ENCODE measurements at regions not wholly inside any gene's neighbourhood (a gene's known extent, or its start where the extent isn't known, plus 50 kb on each side); places are given as distances from the start of the nearest gene placed in this dataset.

DNA sequence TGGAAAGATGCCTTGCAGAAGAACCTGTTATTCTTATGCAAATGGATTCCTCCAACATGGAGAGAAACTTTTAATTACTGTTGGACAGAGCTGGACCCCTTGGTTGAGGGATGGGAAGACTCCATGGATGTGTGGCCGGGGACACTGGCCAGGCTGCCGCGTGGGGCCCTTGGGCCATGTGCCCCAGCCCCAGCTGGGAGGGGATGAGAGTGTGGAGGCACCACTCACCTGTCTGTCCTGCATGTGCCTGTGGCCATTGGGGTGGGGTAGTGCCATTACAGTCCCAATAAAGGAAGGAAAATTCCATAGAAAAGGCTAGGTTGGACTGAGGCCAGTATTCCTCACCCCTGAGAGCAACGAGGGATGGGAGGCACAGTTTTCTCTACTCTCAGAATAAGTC, 564.5 kb upstream of the PTBP2 start:
- intact Hi-C loops (cut with DNase I, micrococcal nuclease) = no loop called here
- DNase-seq (no peak), ATAC-seq (no peak)
- Histone ChIP-seq H3K4me1 (ENCODE audit: low read depth) (no peaks in the 10 kb centered on the region), H3K9me3 (peaks cover 51% of the 10 kb centered on the region), H3K36me3 (ENCODE audit: low read depth) (no peaks in the 10 kb centered on the region), H3K4me3 (no peak overlapping the region)
- TF ChIP-seq, protein P1, sequence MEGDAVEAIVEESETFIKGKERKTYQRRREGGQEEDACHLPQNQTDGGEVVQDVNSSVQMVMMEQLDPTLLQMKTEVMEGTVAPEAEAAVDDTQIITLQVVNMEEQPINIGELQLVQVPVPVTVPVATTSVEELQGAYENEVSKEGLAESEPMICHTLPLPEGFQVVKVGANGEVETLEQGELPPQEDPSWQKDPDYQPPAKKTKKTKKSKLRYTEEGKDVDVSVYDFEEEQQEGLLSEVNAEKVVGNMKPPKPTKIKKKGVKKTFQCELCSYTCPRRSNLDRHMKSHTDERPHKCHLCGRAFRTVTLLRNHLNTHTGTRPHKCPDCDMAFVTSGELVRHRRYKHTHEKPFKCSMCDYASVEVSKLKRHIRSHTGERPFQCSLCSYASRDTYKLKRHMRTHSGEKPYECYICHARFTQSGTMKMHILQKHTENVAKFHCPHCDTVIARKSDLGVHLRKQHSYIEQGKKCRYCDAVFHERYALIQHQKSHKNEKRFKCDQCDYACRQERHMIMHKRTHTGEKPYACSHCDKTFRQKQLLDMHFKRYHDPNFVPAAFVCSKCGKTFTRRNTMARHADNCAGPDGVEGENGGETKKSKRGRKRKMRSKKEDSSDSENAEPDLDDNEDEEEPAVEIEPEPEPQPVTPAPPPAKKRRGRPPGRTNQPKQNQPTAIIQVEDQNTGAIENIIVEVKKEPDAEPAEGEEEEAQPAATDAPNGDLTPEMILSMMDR (IDR thresholded peaks at IDR 0.05) = no peak

DNA sequence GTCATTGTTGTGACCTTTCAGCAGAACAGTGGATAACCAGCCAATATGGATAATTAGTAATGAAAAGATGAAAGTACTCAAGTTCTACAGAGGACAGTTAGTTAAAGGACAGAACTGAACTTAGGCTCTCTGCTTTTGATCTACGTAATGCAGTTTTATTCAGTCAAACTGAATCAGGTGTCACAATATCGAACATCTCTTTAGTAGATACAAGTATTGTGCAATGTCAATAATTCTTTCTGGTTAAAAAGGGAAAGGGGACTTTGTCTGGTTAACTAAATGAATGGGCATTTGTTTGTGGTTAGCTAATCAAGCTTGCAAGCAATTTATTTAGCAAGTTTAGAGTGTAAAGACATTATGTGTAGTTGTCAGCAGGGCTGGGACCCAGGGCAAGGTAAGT, 562.2 kb upstream of the PTBP2 start:
- Histone ChIP-seq H3K36me3 (ENCODE audit: low read depth) (no peaks in the 10 kb centered on the region), H3K9me3 (peaks cover 37% of the 10 kb centered on the region), H3K4me1 (ENCODE audit: low read depth) (no peaks in the 10 kb centered on the region), H3K4me3 (no peak overlapping the region)
- TF ChIP-seq, protein P1 (IDR thresholded peaks at IDR 0.05) = no peak
- DNase-seq = no peak
- intact Hi-C loops (cut with DNase I, micrococcal nuclease) = no loop called here
- ATAC-seq = no peak

DNA sequence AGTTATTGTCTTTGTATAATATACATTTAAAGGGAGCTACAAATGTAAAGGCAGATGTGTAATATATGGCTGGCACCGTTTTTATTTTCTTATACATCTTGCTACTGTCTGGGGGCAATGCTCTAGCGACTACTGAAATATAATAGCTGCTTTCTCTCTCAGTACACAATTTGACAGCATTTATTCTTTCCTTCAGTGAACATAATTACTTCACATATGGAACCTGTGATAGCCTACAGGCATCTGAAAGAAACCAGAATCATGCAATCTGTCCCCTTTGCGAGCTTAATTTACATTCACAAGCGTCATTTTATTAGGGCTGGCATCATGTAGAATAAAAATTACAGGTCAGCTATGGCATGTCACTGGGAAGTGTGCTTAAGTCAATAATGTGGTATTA, 557.5 kb upstream of the PTBP2 start:
- Histone ChIP-seq H3K4me3 (no peak overlapping the region), H3K36me3 (ENCODE audit: low read depth) (no peaks in the 10 kb centered on the region), H3K9me3 (peaks cover 9% of the 10 kb centered on the region), H3K4me1 (ENCODE audit: low read depth) (no peaks in the 10 kb centered on the region)
- DNase-seq = no peak
- no peak for ATAC-seq
- intact Hi-C loops (cut with DNase I, micrococcal nuclease) = no loop called here
- TF ChIP-seq, protein P1 (IDR thresholded peaks at IDR 0.05) = no peak

DNA sequence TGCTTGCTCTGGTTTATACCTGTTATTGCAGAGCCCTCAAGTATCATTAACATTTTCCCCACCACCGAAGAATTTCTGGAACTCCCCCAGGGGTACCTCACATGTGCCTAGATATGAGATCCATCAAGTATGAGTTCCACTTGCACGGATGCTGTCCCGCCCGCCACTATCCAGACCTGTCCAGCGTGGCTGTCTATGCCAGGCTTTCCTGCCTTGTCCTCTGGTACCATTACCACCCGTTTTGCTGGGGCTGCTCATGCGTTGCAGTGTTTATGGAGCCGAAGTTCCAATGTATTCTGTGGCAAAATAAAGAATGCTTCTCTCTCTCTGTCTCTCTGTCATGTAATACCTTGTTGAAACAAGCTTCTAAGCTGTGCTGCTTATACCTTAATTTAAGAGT, 543.5 kb upstream of the PTBP2 start:
- intact Hi-C loops (cut with DNase I, micrococcal nuclease) = no loop called here

DNA sequence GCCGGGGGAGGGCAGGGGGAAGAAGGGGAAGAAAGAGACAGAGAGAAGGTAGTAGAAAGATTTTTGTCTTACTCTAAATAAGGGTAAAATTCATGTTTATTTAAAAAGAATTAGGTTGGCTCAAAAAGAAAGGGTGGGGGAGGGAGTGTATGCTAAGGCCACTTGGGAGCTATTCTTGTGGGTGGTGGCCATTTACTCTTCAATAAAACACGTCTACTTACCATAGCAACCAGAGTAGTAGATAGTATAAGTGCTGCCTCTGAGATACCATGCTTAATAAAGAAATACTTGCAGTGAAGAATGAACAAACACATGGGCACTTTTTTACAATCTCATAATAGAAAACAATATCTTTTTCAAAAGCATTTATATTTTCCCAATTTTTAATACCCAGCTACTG, 538.1 kb upstream of the PTBP2 start:
- DNase-seq (no peak), ATAC-seq (no peak)
- intact Hi-C loops (cut with DNase I, micrococcal nuclease) = no loop called here
- Histone ChIP-seq H3K9me3 (peaks cover 3% of the 10 kb centered on the region), H3K36me3 (ENCODE audit: low read depth) (no peaks in the 10 kb centered on the region), H3K4me3 (no peak overlapping the region), H3K4me1 (ENCODE audit: low read depth) (no peaks in the 10 kb centered on the region)
- TF ChIP-seq, protein P1 (IDR thresholded peaks at IDR 0.05) = no peak

More for the DNA sequence above, 543.5 kb upstream of the PTBP2 start:
- TF ChIP-seq, protein P1 (IDR thresholded peaks at IDR 0.05) = no peak
- H3K4me1 ChIP-seq (ENCODE audit: low read depth) = no peaks in the 10 kb centered on the region
- DNase-seq (no peak), ATAC-seq (no peak)
- H3K4me3 ChIP-seq = no peak overlapping the region
- peaks cover 3% of the 10 kb centered on the region for H3K9me3 ChIP-seq
- H3K36me3 ChIP-seq (ENCODE audit: low read depth) = no peaks in the 10 kb centered on the region

DNA sequence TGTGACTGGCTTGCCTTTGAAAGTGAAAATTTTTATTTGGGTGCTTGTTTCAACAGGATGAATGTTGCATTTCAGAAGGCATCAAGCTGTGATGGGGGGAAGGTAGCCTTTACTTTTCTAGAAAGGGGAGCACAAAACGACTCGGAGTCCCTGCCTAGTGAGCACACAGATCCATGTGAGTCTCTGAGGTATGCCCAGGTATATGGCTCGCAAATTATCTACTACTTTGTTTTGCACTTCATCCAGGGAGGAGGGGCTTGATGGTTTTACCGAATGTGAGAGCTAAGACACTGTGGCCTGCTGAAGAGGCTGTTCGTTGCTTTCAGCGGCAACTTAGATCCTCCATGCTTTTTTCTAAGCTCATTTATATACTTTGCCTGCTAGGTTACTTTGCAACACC, 537.7 kb upstream of the PTBP2 start:
- TF ChIP-seq, protein P1 (IDR thresholded peaks at IDR 0.05) = no peak
- intact Hi-C loops (cut with DNase I, micrococcal nuclease) = no loop called here
- H3K4me1 ChIP-seq (ENCODE audit: low read depth) = no peaks in the 10 kb centered on the region
- no peak overlapping the region for H3K4me3 ChIP-seq
- no peak for DNase-seq
- no peak for ATAC-seq
- peaks cover 3% of the 10 kb centered on the region for H3K9me3 ChIP-seq
- H3K36me3 ChIP-seq (ENCODE audit: low read depth) = no peaks in the 10 kb centered on the region

All from mucosa of descending colon (tissue), 3 donors.